Upper lobe of left lung (tissue), 4 donors: ENCODE measurements at regions not wholly inside any gene's neighbourhood (a gene's known extent, or its start where the extent isn't known, plus 50 kb on each side); places are given as distances from the start of the nearest gene placed in this dataset.

Experiments used
- POLR2A ChIP-seq, 4 donors: fragments of 450-650 bp; IDR thresholded peaks; one replicate each; pipeline ENCODE4 v1.5.1; 2016 to 2017; ENCODE audit warnings: antibody characterized with exemption in 4 of 4, mild to moderate bottlenecking in 2 of 4
- POLR2AphosphoS5 ChIP-seq, 2 donors: sonication (generic); formaldehyde crosslinking; IDR thresholded peaks; one replicate each; pipeline ENCODE4 v1.5.1; 2017; ENCODE audit warnings: antibody characterized with exemption in 2 of 2

- TF ChIP-seq POLR2AphosphoS5 (IDR thresholded peaks at IDR 0.05) (no peak), POLR2A (IDR thresholded peaks at IDR 0.05) (no peak)
Observed at GRCh38 chrX:81414630-81415029, 212.7 kb downstream of the SH3BGRL start.
